Transverse colon (tissue), 4 donors: ENCODE measurements at regions not wholly inside any gene's neighbourhood (a gene's known extent, or its start where the extent isn't known, plus 50 kb on each side); places are given as distances from the start of the nearest gene placed in this dataset.

Experiments
- DNase-seq: peaks from one replicate; pipeline ENCODE4 v3.0.0-alpha.2; 2019
- H3K27ac ChIP-seq, 4 donors: fragments of 200-600 bp; sonication (generic); 2 replicates each; pipeline ENCODE4 v1.5.1; 2016 to 2018; ENCODE audit warnings: inconsistent platforms in 4 of 4
- H3K27me3 ChIP-seq: fragments of 200-600 bp; sonication (generic); 2 replicates; pipeline ENCODE4 v1.5.1; 2017; ENCODE audit warnings: inconsistent platforms
- H3K36me3 ChIP-seq, 4 donors: fragments of 200-600 bp; sonication (generic); 2 replicates each; pipeline ENCODE4 v1.5.1; 2017 to 2019; ENCODE audit warnings: inconsistent platforms in 4 of 4
- H3K4me1 ChIP-seq, 4 donors: fragments of 200-600 bp; sonication (generic); 2 replicates each; pipeline ENCODE4 v1.5.1; 2017 to 2020; ENCODE audit warnings: inconsistent platforms in 4 of 4
- H3K4me3 ChIP-seq, 4 donors: fragments of 200-600 bp; sonication (generic); 1 replicate in 1 of 4; 2 replicates in 3 of 4; pipeline versions ENCODE4 v1.5.1 to v1.6.1; 2017 to 2019; ENCODE audit warnings: inconsistent platforms in 4 of 4
- H3K9me3 ChIP-seq, 2 donors: fragments of 200-600 bp; sonication (generic); 2 replicates each; pipeline ENCODE4 v1.5.1; 2017 to 2019; ENCODE audit warnings: inconsistent platforms in 2 of 2
- EP300 ChIP-seq: sonication (generic); formaldehyde crosslinking; IDR thresholded peaks from one replicate; pipeline ENCODE4 v1.6.1; 2017; ENCODE audit warnings: antibody characterized with exemption, low read depth
- POLR2A ChIP-seq: fragments of 450-650 bp; IDR thresholded peaks from one replicate; pipeline ENCODE4 v1.6.1; 2016; ENCODE audit warnings: antibody characterized with exemption, mild to moderate bottlenecking, moderate library complexity
- POLR2AphosphoS5 ChIP-seq, 3 donors: sonication (generic); formaldehyde crosslinking; IDR thresholded peaks; one replicate each; pipeline ENCODE4 v1.6.1; 2016; ENCODE audit warnings: antibody characterized with exemption in 3 of 3
- WGBS, 2 donors: methylation state at CpG; one replicate each; pipeline ENCODE4 v1.1.5; 2018; ENCODE audit warnings: low coverage in 1 of 2; 5-methylcytosine and 5-hydroxymethylcytosine counted together
- in situ Hi-C, 4 donors: fragments of 200-750 bp; cut with MboI; loops; one replicate each; pipeline versions ENCODE4 v1.15.0 to v1.15.1; 2017; ENCODE audit warnings: low sequenced_read_pairs in 3 of 4, low pct_ligation_motif_present in 1 of 4, low pct_unique_long_range_greater_than_20kb in 1 of 4
- intact Hi-C: fragments of 100-400 bp; cut with DNase I; formaldehyde crosslinking; loops from one replicate; pipeline ENCODE4 v1.15.1; 2023; ENCODE audit warnings: low total_unique reads
- TF ChIP-seq, protein P1 (sequence below), 5 experiments: fragments of 200-600 bp in 3 of 5; fragments of 450-650 bp in 2 of 5; sonication (generic) in 3 of 5; IDR thresholded peaks; 1 replicate in 2 of 5; 2 replicates in 3 of 5; pipeline ENCODE4 v1.5.1; 2016 to 2017; ENCODE audit warnings: antibody characterized with exemption in 5 of 5, inconsistent platforms in 3 of 5, mild to moderate bottlenecking in 2 of 5, moderate library complexity in 1 of 5

DNA sequence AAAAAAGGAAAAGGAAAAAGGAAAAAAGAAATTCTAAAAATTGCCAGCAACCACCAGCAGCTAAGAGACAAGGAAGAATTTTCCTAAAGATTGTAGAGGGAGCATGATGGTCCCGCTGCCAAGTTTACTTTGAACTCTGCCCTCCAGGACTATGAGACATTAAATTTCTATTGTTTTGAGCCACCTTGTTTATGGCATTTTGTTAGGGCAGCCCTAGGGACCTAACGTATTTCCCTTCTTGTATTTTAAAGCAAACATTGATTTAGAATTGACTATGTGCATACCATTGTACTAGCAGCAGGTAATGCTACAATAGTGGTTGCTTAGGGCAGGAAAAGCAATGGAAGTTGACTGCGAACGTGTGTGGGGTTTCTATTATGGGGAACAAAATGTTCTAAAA lies 1414.2 kb downstream of the EFNB2 start:
- no peak for TF ChIP-seq POLR2A
- TF ChIP-seq, protein P1, sequence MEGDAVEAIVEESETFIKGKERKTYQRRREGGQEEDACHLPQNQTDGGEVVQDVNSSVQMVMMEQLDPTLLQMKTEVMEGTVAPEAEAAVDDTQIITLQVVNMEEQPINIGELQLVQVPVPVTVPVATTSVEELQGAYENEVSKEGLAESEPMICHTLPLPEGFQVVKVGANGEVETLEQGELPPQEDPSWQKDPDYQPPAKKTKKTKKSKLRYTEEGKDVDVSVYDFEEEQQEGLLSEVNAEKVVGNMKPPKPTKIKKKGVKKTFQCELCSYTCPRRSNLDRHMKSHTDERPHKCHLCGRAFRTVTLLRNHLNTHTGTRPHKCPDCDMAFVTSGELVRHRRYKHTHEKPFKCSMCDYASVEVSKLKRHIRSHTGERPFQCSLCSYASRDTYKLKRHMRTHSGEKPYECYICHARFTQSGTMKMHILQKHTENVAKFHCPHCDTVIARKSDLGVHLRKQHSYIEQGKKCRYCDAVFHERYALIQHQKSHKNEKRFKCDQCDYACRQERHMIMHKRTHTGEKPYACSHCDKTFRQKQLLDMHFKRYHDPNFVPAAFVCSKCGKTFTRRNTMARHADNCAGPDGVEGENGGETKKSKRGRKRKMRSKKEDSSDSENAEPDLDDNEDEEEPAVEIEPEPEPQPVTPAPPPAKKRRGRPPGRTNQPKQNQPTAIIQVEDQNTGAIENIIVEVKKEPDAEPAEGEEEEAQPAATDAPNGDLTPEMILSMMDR (IDR thresholded peaks at IDR 0.05) = no peak
- TF ChIP-seq POLR2AphosphoS5 (IDR thresholded peaks at IDR 0.05) = no peak
- TF ChIP-seq EP300 = no peak
- no peak for DNase-seq
- H3K4me3 ChIP-seq = no peak overlapping the region
- no peaks in the 10 kb centered on the region for H3K9me3 ChIP-seq
- intact Hi-C loops = no loop called here
- H3K36me3 ChIP-seq = no peaks in the 10 kb centered on the region
- no peak overlapping the region for H3K27ac ChIP-seq
- WGBS, 2 donors = 53 to 57% methylated on average over 3 to 4 of the region's 4 CpGs
- H3K27me3 ChIP-seq = no peaks in the 10 kb centered on the region
- in situ Hi-C loops = no loop called here
- peaks cover 0 to 4% (median 0%) of the 10 kb centered on the region in 4 donors for H3K4me1 ChIP-seq

DNA sequence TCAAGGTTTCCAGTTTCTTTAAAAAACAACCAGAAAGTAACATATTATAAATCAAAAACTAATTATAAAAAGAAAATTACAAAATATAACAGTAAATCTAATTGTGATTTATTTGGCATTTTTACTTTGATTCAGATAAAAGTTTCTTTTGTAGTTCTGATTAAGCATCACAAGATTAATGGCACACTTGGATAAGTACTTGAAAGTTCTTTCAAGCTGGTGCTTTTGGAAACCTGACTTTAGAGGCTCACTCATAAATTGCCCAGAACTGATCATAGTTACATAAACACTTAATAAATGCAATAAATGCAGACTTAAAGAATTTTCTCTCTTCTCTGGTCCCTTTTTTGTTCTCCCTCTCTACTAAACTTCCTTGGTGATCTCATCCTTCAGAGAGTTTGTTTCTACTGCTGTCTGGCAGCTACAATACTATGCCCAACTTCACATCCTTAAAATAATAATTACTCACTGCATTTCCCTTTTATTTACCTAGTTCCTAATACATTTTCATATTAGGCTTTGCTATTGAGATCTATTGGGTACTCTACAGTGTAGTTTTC lies 1417.0 kb downstream of the EFNB2 start:
- no peak for DNase-seq
- peaks cover 0 to 6% of the 10 kb centered on the region in 2 donors for H3K9me3 ChIP-seq
- intact Hi-C loops = no loop called here
- in situ Hi-C loops = no loop called here
- TF ChIP-seq EP300 (no peak), POLR2A (no peak)
- H3K36me3 ChIP-seq = no peaks in the 10 kb centered on the region
- H3K4me3 ChIP-seq = no peak overlapping the region
- H3K27me3 ChIP-seq = no peaks in the 10 kb centered on the region
- peaks cover 0 to 4% (median 0%) of the 10 kb centered on the region in 4 donors for H3K4me1 ChIP-seq
- H3K27ac ChIP-seq = no peak overlapping the region

DNA sequence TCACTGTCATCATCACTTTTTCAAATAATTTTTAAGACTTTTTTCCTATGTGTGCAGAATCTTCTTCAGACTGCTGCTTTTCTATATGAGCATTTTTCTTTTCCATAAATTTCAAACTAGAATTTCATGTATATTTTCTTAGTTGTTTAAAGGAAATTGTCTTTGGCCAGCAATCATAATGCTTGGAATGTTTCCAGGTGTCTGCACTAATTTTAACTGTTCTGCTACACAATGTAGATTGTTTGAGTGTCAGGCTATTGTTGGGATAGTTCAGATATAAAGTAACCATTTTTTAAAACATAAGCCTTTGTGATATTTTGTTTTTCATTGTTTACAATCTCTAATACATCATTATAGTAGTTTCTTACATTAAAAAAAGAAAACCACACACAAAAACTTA lies 1418.5 kb downstream of the EFNB2 start:
- Histone ChIP-seq H3K27ac (no peak overlapping the region), H3K9me3 (peaks cover 0 to 6% of the 10 kb centered on the region in 2 donors), H3K4me1 (peaks cover 0 to 4% (median 0%) of the 10 kb centered on the region in 4 donors), H3K27me3 (no peaks in the 10 kb centered on the region), H3K36me3 (no peaks in the 10 kb centered on the region), H3K4me3 (no peak overlapping the region)
- no peak for DNase-seq
- TF ChIP-seq, protein P1 (IDR thresholded peaks at IDR 0.05) = no peak
- TF ChIP-seq EP300 (no peak), POLR2A (no peak), POLR2AphosphoS5 (IDR thresholded peaks at IDR 0.05) (no peak)
- in situ Hi-C loops (no loop called here), intact Hi-C loops (no loop called here)

DNA sequence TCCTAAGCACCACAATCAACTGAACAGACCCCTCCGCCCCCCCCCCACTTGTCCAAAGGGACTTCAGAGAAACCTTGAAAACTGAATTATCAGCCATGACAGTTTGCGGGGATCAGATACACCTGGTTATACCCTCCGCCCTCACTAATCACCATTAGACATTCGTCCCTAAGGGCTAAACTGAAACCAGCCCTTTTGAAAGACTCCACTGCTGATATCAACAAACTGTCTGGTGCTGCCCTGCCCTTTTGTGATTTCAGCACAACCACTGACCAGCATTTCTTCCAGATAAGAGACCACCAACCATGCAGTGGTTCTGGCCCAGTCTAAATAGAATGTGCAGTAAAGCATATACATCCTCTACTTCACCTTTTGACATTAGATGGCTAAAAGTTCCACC lies 1422.9 kb downstream of the EFNB2 start:
- in situ Hi-C loops (no loop called here), intact Hi-C loops (no loop called here)
- TF ChIP-seq POLR2AphosphoS5 (IDR thresholded peaks at IDR 0.05) (no peak), EP300 (no peak), POLR2A (no peak)
- TF ChIP-seq, protein P1 (IDR thresholded peaks at IDR 0.05) = no peak

DNA sequence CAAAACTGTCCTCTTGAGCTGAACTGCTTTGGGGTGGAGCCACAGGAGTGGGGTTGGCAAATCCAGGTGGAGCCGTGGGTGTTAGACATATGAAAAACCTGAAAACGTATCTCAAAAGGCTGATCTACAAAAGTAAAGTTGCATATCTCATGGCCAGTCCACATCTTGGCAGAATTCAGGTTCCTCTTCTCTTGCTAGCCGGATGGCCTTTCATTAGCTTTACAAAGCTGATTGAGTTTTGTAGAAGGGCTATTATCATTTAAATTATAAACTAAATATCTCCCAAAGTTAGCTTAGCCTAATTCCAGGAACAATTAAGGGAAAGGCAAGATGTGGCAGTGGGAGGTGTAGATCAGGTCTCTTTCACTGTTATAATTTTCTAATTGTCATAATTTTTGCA lies 1427.7 kb downstream of the EFNB2 start:
- WGBS, 2 donors = 82 to 97% methylated on average over 3 of the region's 3 CpGs
- in situ Hi-C loops (no loop called here), intact Hi-C loops (no loop called here)

More for the DNA sequence above, 1422.9 kb downstream of the EFNB2 start:
- Histone ChIP-seq H3K4me1 (no peaks in the 10 kb centered on the region), H3K36me3 (no peaks in the 10 kb centered on the region), H3K27me3 (no peaks in the 10 kb centered on the region), H3K9me3 (peaks cover 0 to 6% of the 10 kb centered on the region in 2 donors), H3K27ac (no peak overlapping the region), H3K4me3 (no peak overlapping the region)
- DNase-seq = no peak
- WGBS, 2 donors = 90 to 95% methylated on average over 3 to 4 of the region's 4 CpGs

More for the DNA sequence above, 1427.7 kb downstream of the EFNB2 start:
- H3K27me3 ChIP-seq = no peaks in the 10 kb centered on the region
- H3K36me3 ChIP-seq = no peaks in the 10 kb centered on the region
- no peak for TF ChIP-seq POLR2A
- TF ChIP-seq, protein P1 (IDR thresholded peaks at IDR 0.05) = no peak
- no peak for TF ChIP-seq POLR2AphosphoS5 (IDR thresholded peaks at IDR 0.05)
- TF ChIP-seq EP300 = no peak
- H3K4me3 ChIP-seq = no peak overlapping the region
- DNase-seq = no peak
- no peaks in the 10 kb centered on the region for H3K9me3 ChIP-seq
- no peaks in the 10 kb centered on the region for H3K4me1 ChIP-seq
- H3K27ac ChIP-seq = no peak overlapping the region
